ENCODE measurements at regions not wholly inside any gene's neighbourhood (a gene's known extent, or its start where the extent isn't known, plus 50 kb on each side); places are given as distances from the start of the nearest gene placed in this dataset.

- TF ChIP-seq ZNF616 (CRISPR knock-in tag; IDR thresholded peaks at IDR 0.05; ENCODE audit: low read depth) (no peak), ZMYM4 (CRISPR knock-in tag; IDR thresholded peaks at IDR 0.05) (peak; percentile 67; the same call in 1 of the 2 replicates), ZNF430 (CRISPR knock-in tag; IDR thresholded peaks at IDR 0.05) (no peak), SOX5 (CRISPR knock-in tag; IDR thresholded peaks at IDR 0.05; ENCODE audit: borderline replicate concordance) (peak; percentile 11; the same call in 1 of the 2 replicates), ATF4 (CRISPR knock-in tag; IDR thresholded peaks at IDR 0.05) (peak in 1 of 2 experiments; percentile 61; a peak in 2 of 4 replicates), FOXP1 (IDR thresholded peaks at IDR 0.05) (no peak), FOXP1 (CRISPR knock-in tag; IDR thresholded peaks at IDR 0.05) (peak; percentile 66), ZNF296 (CRISPR knock-in tag; conservative IDR thresholded peaks at IDR 0.05) (no peak)
These were observed 900.1 kb downstream of the PCDH17 start (continued) for GRCh38 chr13:58531614-58532013.

- DNase-seq (ENCODE audit: low spot score) (no peak), ATAC-seq (no peak), FAIRE-seq (no peak)
- no peaks in the 10 kb centered on the region for H3K4me1 ChIP-seq (ENCODE audit: insufficient read depth, low read length)
- BruUV-seq (replicated peaks) = no TSS peak
- no peaks in the 10 kb centered on the region for H3K79me2 ChIP-seq (ENCODE audit: insufficient read depth, low read length)
- H3K27ac ChIP-seq (ENCODE audit: extremely low read length, insufficient read depth, low read length) = no peak overlapping the region
- no peak overlapping the region for H2AFZ ChIP-seq (ENCODE audit: low read length)
- no peak overlapping the region for H3K9ac ChIP-seq (ENCODE audit: insufficient read depth, low read depth, low read length)
- TF ChIP-seq TFDP1 (CRISPR knock-in tag; IDR thresholded peaks at IDR 0.05; ENCODE audit: borderline replicate concordance) (no peak), ELF4 (CRISPR knock-in tag; IDR thresholded peaks at IDR 0.05; ENCODE audit: borderline replicate concordance) (no peak), ZNF382 (CRISPR knock-in tag; IDR thresholded peaks at IDR 0.05; ENCODE audit: borderline replicate concordance) (no peak), LRRFIP1 (CRISPR knock-in tag; conservative IDR thresholded peaks at IDR 0.05) (no peak), WIZ (CRISPR knock-in tag; IDR thresholded peaks at IDR 0.05) (no peak), ZBTB8A (CRISPR knock-in tag; IDR thresholded peaks at IDR 0.05; ENCODE audit: borderline replicate concordance, low read depth) (no peak), RARG (CRISPR knock-in tag; IDR thresholded peaks at IDR 0.05; ENCODE audit: low read depth) (no peak), SP140L (CRISPR knock-in tag; IDR thresholded peaks at IDR 0.05; ENCODE audit: borderline replicate concordance) (no peak), BORCS8-MEF2B (CRISPR knock-in tag; IDR thresholded peaks at IDR 0.05) (no peak)
- H3K4me2 ChIP-seq (ENCODE audit: low read depth, low read length) = no peak overlapping the region
- CTCF ChIA-PET (ENCODE audit: low intra/inter-chr PET ratio, low total read pairs) = no interaction called here
- in situ Hi-C loops (cut with HindIII; ENCODE audit: extremely low pct_ligation_motif_present, low pct_unique_long_range_greater_than_20kb) (no loop called here), intact Hi-C loops (cut with micrococcal nuclease; ENCODE audit: unreplicated experiment) (no loop called here)
- H3K36me3 ChIP-seq (replicated peaks in 1 of 2; ENCODE audit: control insufficient read depth in 1 of 2, insufficient read depth in 2 of 2, low read length in 2 of 2) = no peaks in the 10 kb centered on the region
- POLR2A ChIA-PET = no interaction called here
- peaks cover 41% of the 10 kb centered on the region for H3K9me3 ChIP-seq (ENCODE audit: low read length)
- no peaks in the 10 kb centered on the region for H3K27me3 ChIP-seq (ENCODE audit: control insufficient read depth in 1 of 2, insufficient read depth in 2 of 2, low read length in 2 of 2)
- no peak overlapping the region for H3K4me3 ChIP-seq (replicated peaks in 1 of 3; ENCODE audit: insufficient read depth in 1 of 3, low read depth in 2 of 3, low read length in 3 of 3)
- no peaks in the 10 kb centered on the region for H4K20me1 ChIP-seq (ENCODE audit: insufficient read depth, low read length)
These were observed 911.0 kb downstream of the PCDH17 start for GRCh38 chr13:58542530-58542929.

All from HepG2 (cell line).